CD4-positive, CD25-positive, alpha-beta regulatory T cell (primary cell): ENCODE measurements at regions not wholly inside any gene's neighbourhood (a gene's known extent, or its start where the extent isn't known, plus 50 kb on each side); places are given as distances from the start of the nearest gene placed in this dataset.

Experiments
- ATAC-seq, 2 donors: fragments of 150-1000 bp; cut with Tn5 transposase; one replicate each; pipeline ENCODE4 v1.10.0; 2021; ENCODE audit warnings: low read depth in 2 of 2, moderate number of reproducible peaks in 2 of 2, moderate library complexity in 1 of 2
- DNase-seq, 3 donors: peaks; one replicate each; pipeline versions ENCODE4 v3.0.0 to v3.0.0-alpha.2; 2012 to 2022; ENCODE audit warnings: mixed read lengths in 1 of 3
- H3K27ac ChIP-seq: one replicate; pipeline ENCODE4 v1.7.0; 2013; ENCODE audit warnings: mild to moderate bottlenecking, low read length; ENCODE audit not compliant: insufficient read depth, poor library complexity, severe bottlenecking
- H3K27me3 ChIP-seq: one replicate; pipeline ENCODE4 v1.7.0; 2013; ENCODE audit warnings: low read length; ENCODE audit not compliant: control insufficient read depth, insufficient read depth
- H3K36me3 ChIP-seq: one replicate; pipeline ENCODE4 v1.7.0; 2013; ENCODE audit warnings: mild to moderate bottlenecking, low read length, moderate library complexity; ENCODE audit not compliant: control insufficient read depth, insufficient read depth
- H3K4me1 ChIP-seq: 2 replicates; pipeline ENCODE4 v1.7.0; 2013; ENCODE audit warnings: mild to moderate bottlenecking, low read length; ENCODE audit not compliant: insufficient read depth, control insufficient read depth, poor library complexity, severe bottlenecking
- H3K4me3 ChIP-seq: one replicate; pipeline ENCODE4 v1.7.0; 2013; ENCODE audit warnings: low read depth, mild to moderate bottlenecking, low read length, moderate library complexity
- H3K9me3 ChIP-seq, 2 experiments: 1 replicate in 1 of 2; 2 replicates in 1 of 2; pipeline ENCODE4 v1.7.0; 2013; ENCODE audit warnings: low read length in 2 of 2, mild to moderate bottlenecking in 1 of 2, moderate library complexity in 1 of 2; ENCODE audit not compliant: control insufficient read depth in 2 of 2
- H3K27ac Mint-ChIP-seq, 3 donors: one replicate each; pipeline ENCODE4 v1.8.0; 2020 to 2022; ENCODE audit warnings: mild to moderate bottlenecking in 3 of 3, mixed read lengths in 3 of 3, moderate library complexity in 2 of 3
- H3K27me3 Mint-ChIP-seq: one replicate; pipeline ENCODE4 v1.8.0; 2022; ENCODE audit warnings: mild to moderate bottlenecking, mixed read lengths
- H3K36me3 Mint-ChIP-seq: one replicate; pipeline ENCODE4 v1.8.0; 2020; ENCODE audit warnings: mixed read lengths
- H3K4me1 Mint-ChIP-seq, 4 donors: one replicate each; pipeline ENCODE4 v1.8.0; 2020 to 2022; ENCODE audit warnings: mixed read lengths in 4 of 4, mild to moderate bottlenecking in 1 of 4
- H3K4me3 Mint-ChIP-seq, 4 donors: one replicate each; pipeline ENCODE4 v1.8.0; 2020 to 2022; ENCODE audit warnings: mild to moderate bottlenecking in 4 of 4, mixed read lengths in 4 of 4, moderate library complexity in 3 of 4
- H3K9me3 Mint-ChIP-seq, 7 donors: one replicate each; pipeline ENCODE4 v1.8.0; 2020 to 2022; ENCODE audit warnings: mixed read lengths in 7 of 7, mild to moderate bottlenecking in 3 of 7, moderate library complexity in 2 of 7

- Mint-ChIP-seq H3K4me3 (no peak overlapping the region), H3K4me1 (no peaks in the 10 kb centered on the region), H3K36me3 (no peaks in the 10 kb centered on the region), H3K27me3 (no peaks in the 10 kb centered on the region), H3K9me3 (peaks cover 1 to 14% (median 7%) of the 10 kb centered on the region in 7 donors), H3K27ac (no peak overlapping the region)
- ATAC-seq (no peak), DNase-seq (no peak)
- Histone ChIP-seq H3K27me3 (no peaks in the 10 kb centered on the region), H3K27ac (no peak overlapping the region), H3K36me3 (no peaks in the 10 kb centered on the region), H3K4me3 (no peak overlapping the region), H3K4me1 (no peaks in the 10 kb centered on the region), H3K9me3 (no peaks in the 10 kb centered on the region)
Observed at GRCh38 chr5:117779171-117779570, 1204.5 kb upstream of the SEMA6A start.

- no peak for DNase-seq
- no peaks in the 10 kb centered on the region for H3K9me3 ChIP-seq
- no peaks in the 10 kb centered on the region for H3K27me3 Mint-ChIP-seq
- no peak overlapping the region for H3K4me3 Mint-ChIP-seq
- H3K27ac ChIP-seq: no peak overlapping the region
- H3K27ac Mint-ChIP-seq: no peak overlapping the region
- H3K36me3 Mint-ChIP-seq: no peaks in the 10 kb centered on the region
- H3K36me3 ChIP-seq: no peaks in the 10 kb centered on the region
- H3K4me1 ChIP-seq: no peaks in the 10 kb centered on the region
- ATAC-seq: no peak
- H3K9me3 Mint-ChIP-seq: peaks cover 1 to 22% (median 7%) of the 10 kb centered on the region in 7 donors
- H3K4me3 ChIP-seq: no peak overlapping the region
- no peaks in the 10 kb centered on the region for H3K27me3 ChIP-seq
- no peaks in the 10 kb centered on the region for H3K4me1 Mint-ChIP-seq
Observed at GRCh38 chr5:117776977-117777376, 1202.4 kb upstream of the SEMA6A start.

- no peaks in the 10 kb centered on the region for H3K36me3 Mint-ChIP-seq
- Histone ChIP-seq H3K9me3 (peaks cover 0 to 12% of the 10 kb centered on the region in 2 experiments), H3K4me1 (no peaks in the 10 kb centered on the region), H3K36me3 (no peaks in the 10 kb centered on the region), H3K27me3 (no peaks in the 10 kb centered on the region), H3K4me3 (no peak overlapping the region), H3K27ac (no peak overlapping the region)
- H3K4me1 Mint-ChIP-seq: no peaks in the 10 kb centered on the region
- H3K27me3 Mint-ChIP-seq: no peaks in the 10 kb centered on the region
- H3K9me3 Mint-ChIP-seq: peaks cover 1 to 31% (median 7%) of the 10 kb centered on the region in 7 donors
- no peak overlapping the region for H3K4me3 Mint-ChIP-seq
- ATAC-seq: no peak
- no peak for DNase-seq
- no peak overlapping the region for H3K27ac Mint-ChIP-seq
Observed at GRCh38 chr5:117769877-117770276, 1195.3 kb upstream of the SEMA6A start.

GRCh38 chr5:117763271-117763670, 1188.6 kb upstream of the SEMA6A start:
- DNase-seq: no peak
- H3K4me1 Mint-ChIP-seq: no peaks in the 10 kb centered on the region
- no peaks in the 10 kb centered on the region for H3K9me3 ChIP-seq
- no peak overlapping the region for H3K27ac ChIP-seq
- no peak overlapping the region for H3K27ac Mint-ChIP-seq
- no peaks in the 10 kb centered on the region for H3K4me1 ChIP-seq
- no peak for ATAC-seq
- H3K36me3 ChIP-seq: no peaks in the 10 kb centered on the region
- H3K27me3 Mint-ChIP-seq: no peaks in the 10 kb centered on the region
- H3K36me3 Mint-ChIP-seq: no peaks in the 10 kb centered on the region
- H3K4me3 Mint-ChIP-seq: no peak overlapping the region
- no peak overlapping the region for H3K4me3 ChIP-seq
- no peaks in the 10 kb centered on the region for H3K27me3 ChIP-seq
- peaks cover 0 to 15% (median 6%) of the 10 kb centered on the region in 7 donors for H3K9me3 Mint-ChIP-seq

GRCh38 chr5:117761186-117761585, 1186.6 kb upstream of the SEMA6A start:
- Mint-ChIP-seq H3K4me1 (no peaks in the 10 kb centered on the region), H3K36me3 (no peaks in the 10 kb centered on the region), H3K4me3 (no peak overlapping the region), H3K9me3 (peaks cover 0 to 10% (median 2%) of the 10 kb centered on the region in 7 donors), H3K27me3 (no peaks in the 10 kb centered on the region), H3K27ac (no peak overlapping the region)
- H3K27ac ChIP-seq: no peak overlapping the region
- no peaks in the 10 kb centered on the region for H3K36me3 ChIP-seq
- ATAC-seq: no peak
- H3K9me3 ChIP-seq: no peaks in the 10 kb centered on the region
- DNase-seq: no peak
- H3K4me3 ChIP-seq: no peak overlapping the region
- no peaks in the 10 kb centered on the region for H3K27me3 ChIP-seq
- H3K4me1 ChIP-seq: no peaks in the 10 kb centered on the region

GRCh38 chr5:117759849-117760499, 1185.4 kb upstream of the SEMA6A start:
- Mint-ChIP-seq H3K27me3 (no peaks in the 10 kb centered on the region), H3K4me3 (no peak overlapping the region), H3K9me3 (peaks cover 0 to 10% (median 2%) of the 10 kb centered on the region in 7 donors), H3K27ac (no peak overlapping the region), H3K4me1 (no peaks in the 10 kb centered on the region), H3K36me3 (no peaks in the 10 kb centered on the region)
- Histone ChIP-seq H3K4me1 (no peaks in the 10 kb centered on the region), H3K36me3 (no peaks in the 10 kb centered on the region), H3K4me3 (no peak overlapping the region), H3K9me3 (no peaks in the 10 kb centered on the region), H3K27ac (no peak overlapping the region), H3K27me3 (no peaks in the 10 kb centered on the region)
- DNase-seq: no peak
- ATAC-seq: no peak

- Histone ChIP-seq H3K9me3 (peaks cover 0 to 3% of the 10 kb centered on the region in 2 experiments), H3K4me1 (no peaks in the 10 kb centered on the region), H3K27ac (no peak overlapping the region), H3K27me3 (no peaks in the 10 kb centered on the region), H3K4me3 (no peak overlapping the region), H3K36me3 (no peaks in the 10 kb centered on the region)
- Mint-ChIP-seq H3K36me3 (no peaks in the 10 kb centered on the region), H3K4me1 (no peaks in the 10 kb centered on the region), H3K4me3 (no peak overlapping the region), H3K27me3 (no peaks in the 10 kb centered on the region), H3K27ac (no peak overlapping the region), H3K9me3 (peaks cover 0 to 12% (median 2%) of the 10 kb centered on the region in 7 donors)
- ATAC-seq (no peak), DNase-seq (no peak)
Observed at GRCh38 chr5:117752403-117752802, 1177.8 kb upstream of the SEMA6A start.

- DNase-seq (no peak), ATAC-seq (no peak)
- Mint-ChIP-seq H3K9me3 (peaks cover 0 to 16% (median 2%) of the 10 kb centered on the region in 7 donors), H3K4me3 (no peak overlapping the region), H3K27ac (no peak overlapping the region), H3K4me1 (no peaks in the 10 kb centered on the region), H3K27me3 (no peaks in the 10 kb centered on the region), H3K36me3 (no peaks in the 10 kb centered on the region)
- Histone ChIP-seq H3K4me3 (no peak overlapping the region), H3K4me1 (no peaks in the 10 kb centered on the region), H3K27ac (no peak overlapping the region), H3K27me3 (no peaks in the 10 kb centered on the region), H3K9me3 (peaks cover 0 to 3% of the 10 kb centered on the region in 2 experiments), H3K36me3 (no peaks in the 10 kb centered on the region)
Observed at GRCh38 chr5:117748336-117748735, 1173.7 kb upstream of the SEMA6A start.
